Neural crest cell (in vitro differentiated cells): ENCODE measurements at regions not wholly inside any gene's neighbourhood (a gene's known extent, or its start where the extent isn't known, plus 50 kb on each side); places are given as distances from the start of the nearest gene placed in this dataset.

Experiments used
- DNase-seq: peaks from one replicate; pipeline ENCODE4 v3.0.0; 2021; ENCODE audit warnings: low read depth, mixed read lengths, low spot score
- H3K27ac Mint-ChIP-seq: one replicate; pipeline ENCODE4 v1.8.0; 2021; ENCODE audit warnings: mild to moderate bottlenecking, mixed read lengths; ENCODE audit not compliant: unreplicated experiment
- H3K27me3 Mint-ChIP-seq: 2 replicates; pipeline ENCODE4 v1.8.0; 2021; ENCODE audit warnings: low read depth, mild to moderate bottlenecking, mixed read lengths
- H3K36me3 Mint-ChIP-seq: 2 replicates; pipeline ENCODE4 v1.8.0; 2021; ENCODE audit warnings: low read depth, mild to moderate bottlenecking, mixed read lengths
- H3K4me1 Mint-ChIP-seq: 2 replicates; pipeline ENCODE4 v1.8.0; 2021; ENCODE audit warnings: mixed read lengths
- H3K4me3 Mint-ChIP-seq: one replicate; pipeline ENCODE4 v1.8.0; 2021; ENCODE audit warnings: mild to moderate bottlenecking, mixed read lengths
- H3K9me3 Mint-ChIP-seq: 2 replicates; pipeline ENCODE4 v1.8.0; 2021; ENCODE audit warnings: mixed read lengths
- TF ChIP-seq, protein P1 (sequence below): fragments of 200-600 bp; sonication (generic); conservative IDR thresholded peaks from 2 replicates; pipeline ENCODE4 v1.5.0; 2021; ENCODE audit warnings: antibody characterized with exemption, mild to moderate bottlenecking

- TF ChIP-seq, protein P1, sequence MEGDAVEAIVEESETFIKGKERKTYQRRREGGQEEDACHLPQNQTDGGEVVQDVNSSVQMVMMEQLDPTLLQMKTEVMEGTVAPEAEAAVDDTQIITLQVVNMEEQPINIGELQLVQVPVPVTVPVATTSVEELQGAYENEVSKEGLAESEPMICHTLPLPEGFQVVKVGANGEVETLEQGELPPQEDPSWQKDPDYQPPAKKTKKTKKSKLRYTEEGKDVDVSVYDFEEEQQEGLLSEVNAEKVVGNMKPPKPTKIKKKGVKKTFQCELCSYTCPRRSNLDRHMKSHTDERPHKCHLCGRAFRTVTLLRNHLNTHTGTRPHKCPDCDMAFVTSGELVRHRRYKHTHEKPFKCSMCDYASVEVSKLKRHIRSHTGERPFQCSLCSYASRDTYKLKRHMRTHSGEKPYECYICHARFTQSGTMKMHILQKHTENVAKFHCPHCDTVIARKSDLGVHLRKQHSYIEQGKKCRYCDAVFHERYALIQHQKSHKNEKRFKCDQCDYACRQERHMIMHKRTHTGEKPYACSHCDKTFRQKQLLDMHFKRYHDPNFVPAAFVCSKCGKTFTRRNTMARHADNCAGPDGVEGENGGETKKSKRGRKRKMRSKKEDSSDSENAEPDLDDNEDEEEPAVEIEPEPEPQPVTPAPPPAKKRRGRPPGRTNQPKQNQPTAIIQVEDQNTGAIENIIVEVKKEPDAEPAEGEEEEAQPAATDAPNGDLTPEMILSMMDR: no peak
- Mint-ChIP-seq H3K36me3 (peaks cover 11% of the 10 kb centered on the region), H3K27me3 (no peaks in the 10 kb centered on the region), H3K27ac (no peak overlapping the region), H3K4me1 (peaks cover 11% of the 10 kb centered on the region), H3K9me3 (peaks cover 13% of the 10 kb centered on the region), H3K4me3 (no peak overlapping the region)
- DNase-seq: no peak
Measured at GRCh38 chr16:63563819-63564505, 1527.7 kb upstream of the CDH8 start.

GRCh38 chr16:63553980-63554379 lies 1517.7 kb upstream of the CDH8 start:
- Mint-ChIP-seq H3K27ac (no peak overlapping the region), H3K4me1 (no peaks in the 10 kb centered on the region), H3K9me3 (no peaks in the 10 kb centered on the region), H3K36me3 (no peaks in the 10 kb centered on the region), H3K4me3 (no peak overlapping the region), H3K27me3 (no peaks in the 10 kb centered on the region)
- TF ChIP-seq, protein P1: no peak
- no peak for DNase-seq

GRCh38 chr16:63539276-63539675 lies 1503.0 kb upstream of the CDH8 start:
- DNase-seq: no peak
- H3K4me1 Mint-ChIP-seq: no peaks in the 10 kb centered on the region
- H3K27ac Mint-ChIP-seq: no peak overlapping the region
- no peaks in the 10 kb centered on the region for H3K36me3 Mint-ChIP-seq
- H3K27me3 Mint-ChIP-seq: no peaks in the 10 kb centered on the region
- H3K4me3 Mint-ChIP-seq: no peak overlapping the region
- H3K9me3 Mint-ChIP-seq: peaks cover 4% of the 10 kb centered on the region
- TF ChIP-seq, protein P1: no peak

DNA sequence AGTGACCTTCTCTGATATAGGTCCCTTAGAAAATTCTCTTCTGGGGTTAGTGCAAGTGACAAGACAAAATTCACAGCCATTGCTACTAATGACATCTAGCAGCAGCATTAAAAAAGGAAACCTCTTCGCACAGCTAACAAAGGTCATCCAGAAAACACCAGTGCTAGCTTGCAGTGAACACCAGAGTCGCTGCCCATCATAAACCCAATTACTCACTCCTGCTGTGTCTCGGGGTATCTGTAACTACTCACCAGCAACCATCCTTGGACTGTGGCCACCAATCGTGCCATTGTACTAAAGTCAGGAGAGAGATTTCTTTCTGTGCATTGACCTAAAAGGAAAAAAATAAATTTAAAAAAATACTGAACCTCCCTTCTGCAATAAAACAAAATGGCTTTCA lies 1494.7 kb upstream of the CDH8 start:
- TF ChIP-seq, protein P1: no peak
- Mint-ChIP-seq H3K27ac (no peak overlapping the region), H3K36me3 (peaks cover 2% of the 10 kb centered on the region), H3K9me3 (peaks cover 18% of the 10 kb centered on the region), H3K4me1 (no peaks in the 10 kb centered on the region), H3K4me3 (no peak overlapping the region), H3K27me3 (no peaks in the 10 kb centered on the region)
- DNase-seq: no peak

- Mint-ChIP-seq H3K9me3 (peaks cover 18% of the 10 kb centered on the region), H3K4me1 (no peaks in the 10 kb centered on the region), H3K36me3 (peaks cover 2% of the 10 kb centered on the region), H3K4me3 (no peak overlapping the region), H3K27me3 (no peaks in the 10 kb centered on the region), H3K27ac (no peak overlapping the region)
- DNase-seq: no peak
- TF ChIP-seq, protein P1: no peak
Measured at GRCh38 chr16:63530208-63530607, 1494.0 kb upstream of the CDH8 start.
